ENCODE measurements at regions not wholly inside any gene's neighbourhood (a gene's known extent, or its start where the extent isn't known, plus 50 kb on each side); places are given as distances from the start of the nearest gene placed in this dataset.
A peak's percentile ranks its signal among the peaks of the same experiment; 100 is the strongest.

GRCh38 chr7:38051786-38052185 is 126.3 kb upstream of the STARD3NL start:
- H2BK15ac ChIP-seq (ENCODE audit: low read depth, low read length) = no peak overlapping the region
- WGBS, 2 experiments (ENCODE audit: extremely low coverage in 2 of 2, insufficient read length in 1 of 2) = no CpG with 5 or more reads among the region's 3 CpGs
- no peak overlapping the region for H2AK5ac ChIP-seq (ENCODE audit: low read depth, low read length)
- H3K4me2 ChIP-seq (ENCODE audit: low read depth, low read length) = no peak overlapping the region
- ATAC-seq (ENCODE audit: low read depth) (no peak), DNase-seq (no peak)
- intact Hi-C loops (cut with micrococcal nuclease) (no loop called here), in situ Hi-C loops (cut with MboI; ENCODE audit: low sequenced_read_pairs) (no loop called here), dilution Hi-C loops (cut with HindIII; ENCODE audit: low sequenced_read_pairs, unreplicated experiment) (no loop called here)
- ChIA-PET CTCF (no interaction called here), POLR2A (ENCODE audit: unreplicated experiment) (no interaction called here)
- peak overlapping the region; percentile 51 for H2AFZ ChIP-seq (replicated peaks; ENCODE audit: low read length, poor library complexity)
- no peaks in the 10 kb centered on the region for H3K4me1 ChIP-seq (ENCODE audit: control insufficient read depth, insufficient read depth, low read length)
- no peak overlapping the region for H2BK20ac ChIP-seq (ENCODE audit: low read depth, low read length)
- H3K23ac ChIP-seq (ENCODE audit: low read depth, low read length) = no peak overlapping the region
- H3K27ac ChIP-seq (ENCODE audit: insufficient read depth, low read length) = no peak overlapping the region
- H3K36me3 ChIP-seq (ENCODE audit: control insufficient read depth, insufficient read depth, low read length) = no peaks in the 10 kb centered on the region
- TF ChIP-seq RFX5 (IDR thresholded peaks at IDR 0.05; ENCODE audit: low read depth, low read length) (no peak), MXI1 (IDR thresholded peaks at IDR 0.05; ENCODE audit: borderline replicate concordance, low read depth, low read length) (no peak), BHLHE40 (IDR thresholded peaks at IDR 0.05; ENCODE audit: low read depth, low read length) (no peak), CEBPB (IDR thresholded peaks at IDR 0.05; ENCODE audit: low read depth, low read length) (no peak), POLR2A (IDR thresholded peaks at IDR 0.05; ENCODE audit: low read depth, low read length) (no peak), CHD1 (IDR thresholded peaks at IDR 0.05; ENCODE audit: low read depth, low read length) (no peak), RAD21 (IDR thresholded peaks at IDR 0.05; ENCODE audit: low read length) (no peak), ELK1 (IDR thresholded peaks at IDR 0.05; ENCODE audit: borderline replicate concordance, low read depth, low read length) (no peak), USF2 (IDR thresholded peaks at IDR 0.05; ENCODE audit: low read depth, low read length) (no peak), SMC3 (IDR thresholded peaks at IDR 0.05; ENCODE audit: low read depth, low read length) (no peak), MAFK (IDR thresholded peaks at IDR 0.05; ENCODE audit: low read depth, low read length) (no peak), NFE2L2 (IDR thresholded peaks at IDR 0.05; ENCODE audit: low read depth, low read length) (no peak), RCOR1 (IDR thresholded peaks at IDR 0.05; ENCODE audit: insufficient replicate concordance, low read length) (no peak), MAZ (IDR thresholded peaks at IDR 0.05; ENCODE audit: borderline replicate concordance, low read depth, low read length) (no peak), FOS (IDR thresholded peaks at IDR 0.05; ENCODE audit: low read depth, low read length) (no peak), CTCF (conservative IDR thresholded peaks at IDR 0.05; ENCODE audit: low read depth, low read length) (no peak)
- H4K8ac ChIP-seq (ENCODE audit: low read depth in 2 of 2, low read length in 2 of 2) = no peak overlapping the region
- no peak overlapping the region for H3K14ac ChIP-seq (replicated peaks; ENCODE audit: low read depth, low read length)
- peaks cover 12% of the 10 kb centered on the region for H3K9me3 ChIP-seq (ENCODE audit: control insufficient read depth, insufficient read depth, low read length)
- no peak overlapping the region for H3K9ac ChIP-seq (ENCODE audit: low read depth, low read length)
- H2BK120ac ChIP-seq (ENCODE audit: low read depth, low read length) = no peak overlapping the region
- H4K20me1 ChIP-seq (ENCODE audit: insufficient read depth, low read length) = no peaks in the 10 kb centered on the region
- no peaks in the 10 kb centered on the region for H3K9me1 ChIP-seq (ENCODE audit: insufficient read depth, low read length)
- no peak overlapping the region for H3K4ac ChIP-seq (ENCODE audit: low read depth, low read length)
- peak overlapping the region; percentile 28 for H2AK9ac ChIP-seq (replicated peaks; ENCODE audit: low read depth, low read length, poor library complexity)
- no peaks in the 10 kb centered on the region for H3K27me3 ChIP-seq (ENCODE audit: control insufficient read depth, insufficient read depth, low read length)
- H2BK5ac ChIP-seq (ENCODE audit: low read depth, low read length, poor library complexity, severe bottlenecking) = no peak overlapping the region
- no peak overlapping the region for H4K91ac ChIP-seq (ENCODE audit: insufficient read depth, low read depth, low read length)
- H3K18ac ChIP-seq (ENCODE audit: low read depth, low read length) = no peak overlapping the region
- H3K56ac ChIP-seq (ENCODE audit: extremely low read depth, insufficient read depth, low read length) = no peak overlapping the region
- no peak overlapping the region for H3K4me3 ChIP-seq (ENCODE audit: insufficient read depth, low read depth, low read length)
- H4K5ac ChIP-seq (ENCODE audit: low read depth, low read length) = no peak overlapping the region
- BruUV-seq (replicated peaks) = no TSS peak
- no peaks in the 10 kb centered on the region for H3K79me1 ChIP-seq (ENCODE audit: low read depth in 1 of 2, low read length in 2 of 2)

All from IMR-90 (cell line).